Epithelial cell of esophagus (primary cell): ENCODE measurements at regions not wholly inside any gene's neighbourhood (a gene's known extent, or its start where the extent isn't known, plus 50 kb on each side); places are given as distances from the start of the nearest gene placed in this dataset.

Source experiments
- DNase-seq: peaks from one replicate; pipeline ENCODE4 v3.0.0; 2010; ENCODE audit warnings: low read depth
- H3K4me3 ChIP-seq: 2 replicates; pipeline ENCODE4 v1.5.1; 2011; ENCODE audit warnings: mild to moderate bottlenecking, low read length, control low read depth
- CTCF ChIP-seq: IDR thresholded peaks from 2 replicates; pipeline ENCODE4 v1.5.1; 2011; ENCODE audit warnings: low read depth, mild to moderate bottlenecking, low read length, control low read depth, inconsistent platforms; ENCODE audit not compliant: insufficient read depth; ENCODE audit errors: missing control alignments

- H3K4me3 ChIP-seq, result no peak overlapping the region
- DNase-seq, result no peak
- TF ChIP-seq CTCF, result no peak
Measured at GRCh38 chr13:90557626-90558025, 789.9 kb upstream of the MIR17HG start.

- DNase-seq, result no peak
- H3K4me3 ChIP-seq, result no peak overlapping the region
- TF ChIP-seq CTCF, result no peak
Measured at GRCh38 chr13:90562443-90562842, 785.0 kb upstream of the MIR17HG start.

- DNase-seq, result no peak
- TF ChIP-seq CTCF, result no peak
- no peak overlapping the region for H3K4me3 ChIP-seq
Measured at GRCh38 chr13:90564096-90564495, 783.4 kb upstream of the MIR17HG start.

- no peak for TF ChIP-seq CTCF
- DNase-seq, result no peak
- no peak overlapping the region for H3K4me3 ChIP-seq
Measured at GRCh38 chr13:90564566-90564965, 782.9 kb upstream of the MIR17HG start.

- no peak for DNase-seq
- no peak for TF ChIP-seq CTCF
- H3K4me3 ChIP-seq, result no peak overlapping the region
Measured at GRCh38 chr13:90565985-90566713, 781.3 kb upstream of the MIR17HG start.

- no peak for TF ChIP-seq CTCF
- H3K4me3 ChIP-seq, result no peak overlapping the region
- no peak for DNase-seq
Measured at GRCh38 chr13:90568165-90568564, 779.3 kb upstream of the MIR17HG start.

- no peak overlapping the region for H3K4me3 ChIP-seq
- DNase-seq, result no peak
- no peak for TF ChIP-seq CTCF
Measured at GRCh38 chr13:90576067-90576466, 771.4 kb upstream of the MIR17HG start.
